OCI-M1 (cell line): ENCODE measurements at regions not wholly inside any gene's neighbourhood (a gene's known extent, or its start where the extent isn't known, plus 50 kb on each side); places are given as distances from the start of the nearest gene placed in this dataset.
"Not testable (repeated sequence)": the region's sequence is repeated elsewhere in the genome, so short reads cannot be mapped to it uniquely, and the experiment has no call there.

Source experiments
- DNase-seq: peaks from one replicate; lab custom pipeline; 2025; lab: John Stamatoyannopoulos, UW

DNA sequence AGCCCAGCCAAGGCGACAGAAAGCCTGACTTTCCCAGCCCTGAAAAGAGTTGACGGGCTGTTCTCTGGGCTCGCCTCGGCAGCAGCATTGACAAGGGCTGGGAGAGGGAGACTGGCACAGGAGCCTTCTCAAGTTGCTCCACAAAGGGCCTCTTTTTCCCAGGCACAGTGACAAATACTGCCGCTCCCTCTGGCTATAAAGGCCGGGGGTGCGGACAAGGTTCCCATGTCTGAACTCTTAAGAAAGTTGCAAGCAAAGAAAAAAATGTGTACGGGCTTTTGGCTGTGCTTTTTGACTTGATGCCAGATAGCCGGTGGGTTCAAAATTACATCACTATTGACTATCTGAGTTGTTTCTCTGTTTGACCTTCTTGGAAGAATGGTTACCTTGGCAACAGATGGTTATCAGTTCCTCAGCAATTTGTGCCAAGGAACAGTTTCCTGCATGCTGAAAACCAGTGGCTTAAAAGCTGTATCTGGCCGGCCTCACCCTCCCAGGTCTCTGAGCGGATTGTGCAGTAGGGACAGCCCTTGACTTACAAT lies 115.9 kb upstream of the EEPD1 start:
- DNase-seq, result peak; percentile 49

DNA sequence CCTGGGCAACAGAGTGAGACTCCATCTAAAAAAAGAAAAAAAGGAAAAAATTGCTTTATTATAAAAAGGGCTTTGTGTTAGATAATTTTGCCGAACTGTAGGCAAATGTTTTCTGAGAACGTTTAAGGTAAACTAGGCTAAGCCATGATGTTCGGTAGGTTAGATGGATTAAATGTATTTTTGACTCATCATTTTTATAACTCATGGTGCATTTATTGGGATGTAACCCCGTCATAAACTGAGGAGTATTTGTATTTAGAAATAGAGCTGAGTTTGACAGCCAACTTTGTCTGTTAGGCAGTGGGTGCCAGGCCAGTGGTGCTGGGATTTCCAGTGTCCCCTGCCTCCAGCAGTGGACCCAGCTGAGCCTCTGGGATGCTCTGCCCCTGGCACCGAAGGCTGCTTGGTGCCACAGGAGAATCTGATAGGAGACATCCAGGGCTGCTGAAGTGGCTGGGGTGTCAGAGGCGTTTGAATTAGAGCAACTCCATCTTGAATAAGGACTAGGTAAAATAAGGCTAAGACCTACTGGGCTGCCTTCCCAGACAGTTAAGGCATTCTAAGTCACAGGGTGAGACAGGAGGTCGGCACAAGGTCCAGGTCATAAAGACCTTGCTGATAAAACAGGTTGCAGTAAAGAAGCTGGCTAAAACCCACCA lies 114.9 kb upstream of the EEPD1 start:
- DNase-seq, result no peak

- DNase-seq, result no peak
These were observed 113.8 kb upstream of the EEPD1 start for GRCh38 chr7:36039243-36039642.

DNA sequence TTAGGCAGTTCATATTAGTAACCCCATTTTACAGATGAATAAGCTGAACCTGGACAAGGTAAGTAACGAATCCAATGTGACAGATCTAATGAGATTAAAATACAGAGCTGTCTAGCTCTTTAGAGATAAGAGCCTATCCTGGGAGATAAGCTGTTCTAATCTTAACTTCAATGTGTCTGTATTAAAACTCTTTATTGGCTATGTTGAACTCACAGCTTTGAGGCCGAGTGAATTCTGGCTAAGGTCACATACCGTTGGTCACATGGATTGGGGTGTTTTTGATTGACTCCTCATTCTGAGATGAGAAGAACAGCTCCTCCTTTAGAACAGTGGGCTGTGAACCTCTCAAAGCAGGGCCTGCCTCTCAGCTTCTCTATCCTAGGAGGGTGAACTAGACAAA lies 113.4 kb upstream of the EEPD1 start:
- no peak for DNase-seq

- DNase-seq, result no peak
These were observed 112.4 kb upstream of the EEPD1 start for GRCh38 chr7:36040679-36041078.

GRCh38 chr7:36044101-36044892 lies 108.8 kb upstream of the EEPD1 start:
- DNase-seq, result no peak

- no peak for DNase-seq
These were observed 107.7 kb upstream of the EEPD1 start for GRCh38 chr7:36045326-36045725.

GRCh38 chr7:36045830-36046341 lies 107.2 kb upstream of the EEPD1 start:
- no peak for DNase-seq

DNA sequence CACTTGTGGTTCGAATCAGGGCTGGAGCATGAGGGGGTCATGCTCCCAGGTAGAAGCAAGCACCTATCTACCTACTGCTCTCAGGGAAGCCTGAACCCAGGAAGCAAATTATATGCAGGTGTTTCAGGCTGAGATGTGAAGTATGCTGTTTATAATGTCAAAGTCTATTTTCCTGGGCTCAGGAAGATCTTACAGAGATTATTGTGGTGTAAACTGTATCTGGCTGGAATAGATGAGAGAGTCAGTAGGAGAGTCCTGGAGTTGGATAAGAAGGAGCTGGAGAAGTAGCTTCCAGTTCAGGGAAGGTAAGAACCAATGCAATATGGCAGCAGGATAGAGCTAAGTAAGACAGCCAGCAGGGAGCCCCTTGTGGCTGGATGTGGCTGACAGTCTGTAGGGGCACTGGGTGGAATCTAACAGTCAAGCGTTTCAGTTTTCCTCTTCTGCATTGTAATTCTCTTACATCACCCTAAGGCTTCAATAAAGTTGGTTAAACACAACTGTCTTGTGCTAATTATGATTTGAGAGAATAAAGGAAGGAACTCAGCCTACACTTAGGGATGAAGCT lies 105.9 kb upstream of the EEPD1 start:
- DNase-seq, result peak; percentile 8

- DNase-seq, result no peak
These were observed 104.7 kb upstream of the EEPD1 start for GRCh38 chr7:36048141-36048901.

GRCh38 chr7:36048902-36049240 lies 104.2 kb upstream of the EEPD1 start:
- DNase-seq, result no peak

DNA sequence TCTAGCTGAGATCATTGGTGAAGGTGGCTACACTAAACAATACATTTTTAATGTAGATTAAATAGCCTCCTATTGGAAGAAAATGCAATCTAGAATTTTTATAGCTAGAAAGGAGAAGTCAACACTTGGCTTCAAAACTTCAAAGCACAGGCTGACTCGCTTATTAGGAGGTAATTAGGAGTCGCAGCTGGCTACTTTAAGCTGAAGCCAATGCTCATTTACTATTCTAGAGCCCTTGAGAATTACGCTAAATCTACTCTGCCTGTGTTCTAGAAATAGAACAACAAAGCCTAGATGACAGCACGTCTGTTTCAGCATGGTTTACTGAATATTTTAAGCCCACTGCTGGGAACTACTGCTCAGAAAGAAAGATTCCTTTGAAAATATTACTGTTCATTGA lies 101.6 kb upstream of the EEPD1 start:
- no peak for DNase-seq

- DNase-seq, result no peak
These were observed 99.5 kb upstream of the EEPD1 start for GRCh38 chr7:36053589-36053988.

DNA sequence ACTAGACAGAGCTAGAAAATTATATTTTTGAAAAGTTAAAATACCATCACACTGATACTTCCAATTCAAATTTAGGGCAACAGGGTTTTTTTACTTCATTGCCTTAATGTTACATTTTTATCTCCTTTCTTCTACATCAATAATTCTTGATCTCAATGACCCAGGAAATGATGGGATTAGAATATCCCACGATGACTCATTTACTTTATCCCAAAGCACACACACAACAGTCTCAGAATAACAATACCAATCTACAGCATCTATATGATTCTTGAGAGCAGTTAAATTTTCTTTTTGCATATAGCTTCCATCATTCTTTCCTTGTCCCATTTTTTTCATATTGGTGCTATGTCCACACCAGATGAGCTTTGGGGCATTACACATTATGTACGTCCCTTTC lies 98.4 kb upstream of the EEPD1 start:
- no peak for DNase-seq

GRCh38 chr7:36055207-36055606 lies 97.8 kb upstream of the EEPD1 start:
- no peak for DNase-seq

DNA sequence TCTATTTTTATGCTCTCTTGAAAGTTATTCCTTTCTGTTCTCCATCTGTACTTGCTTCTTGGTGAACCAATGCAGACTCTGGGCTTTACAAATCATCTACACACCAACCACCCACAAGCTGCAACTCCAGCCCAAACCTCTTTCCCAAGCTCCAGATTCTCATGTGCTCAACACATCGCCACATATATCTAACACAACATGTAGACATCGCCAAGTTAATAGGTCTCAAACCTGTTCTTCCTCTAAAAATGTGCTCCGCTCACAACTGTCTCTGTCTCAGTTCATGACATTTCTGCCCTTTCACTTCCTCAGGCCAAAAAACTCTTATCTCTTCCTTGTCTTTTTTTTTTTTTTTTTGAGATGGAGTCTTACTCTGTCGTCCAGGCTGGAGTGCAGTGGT lies 95.7 kb upstream of the EEPD1 start:
- no peak for DNase-seq

DNA sequence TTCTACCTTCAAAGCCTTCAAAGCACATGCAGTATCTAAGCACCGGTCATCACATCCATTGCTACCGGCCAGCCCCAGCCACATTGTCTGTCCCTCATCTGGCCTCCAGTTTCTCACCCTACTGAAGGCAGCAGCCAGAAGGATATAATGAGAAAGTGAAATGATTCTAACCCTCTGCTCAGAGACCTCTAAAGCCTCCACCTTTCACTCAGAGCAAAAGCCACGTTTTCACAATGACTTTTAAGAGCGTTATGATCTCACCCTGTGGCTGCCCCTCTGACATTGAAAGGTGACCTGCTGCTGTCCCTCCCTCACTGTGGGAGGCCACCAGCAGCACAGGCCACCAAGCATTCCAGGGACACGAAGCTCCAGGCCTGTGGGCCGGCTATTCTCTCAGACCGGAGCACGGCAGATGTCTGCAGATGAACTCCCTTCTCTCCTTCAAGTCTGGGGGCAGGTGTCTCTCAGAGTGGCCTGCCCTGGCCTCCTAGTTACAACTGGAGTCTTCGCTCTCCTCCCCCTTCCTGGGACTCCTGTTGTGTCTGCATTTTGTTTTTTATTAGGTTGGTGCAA lies 94.9 kb upstream of the EEPD1 start:
- no peak for DNase-seq

GRCh38 chr7:36060388-36060787 lies 92.7 kb upstream of the EEPD1 start:
- DNase-seq, result not testable (repeated sequence)

DNA sequence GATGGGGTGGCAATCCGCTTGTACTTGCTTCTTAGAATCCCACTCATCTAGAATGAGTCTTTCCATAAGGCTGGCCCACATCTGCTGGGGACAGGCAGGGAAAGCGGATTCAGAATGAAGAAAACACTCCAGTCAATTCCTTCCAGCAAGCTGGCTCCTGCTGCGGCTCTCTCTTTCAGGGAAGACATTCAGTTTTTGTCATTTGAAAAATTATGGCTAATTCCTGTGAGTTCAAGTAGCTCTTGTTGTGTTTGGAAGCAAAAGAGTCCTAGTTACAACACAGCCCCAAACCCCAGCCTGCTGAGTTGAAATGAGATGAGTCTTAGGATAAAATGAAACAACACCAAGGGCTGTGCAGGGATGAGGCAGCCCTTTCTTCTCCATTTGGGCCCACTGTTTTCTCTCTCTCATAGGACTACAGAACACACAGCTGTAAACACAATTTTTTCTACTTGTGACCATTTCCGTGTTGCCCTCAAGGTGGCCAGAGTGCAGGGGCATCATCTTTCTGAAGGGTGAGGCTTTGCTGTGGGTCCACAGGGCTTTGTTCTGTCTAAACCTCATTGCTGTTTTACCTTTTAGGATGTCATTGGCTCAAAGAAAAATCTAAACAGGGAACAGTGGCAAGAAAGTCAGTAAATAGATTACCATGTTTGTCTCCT lies 90.8 kb upstream of the EEPD1 start:
- DNase-seq, result no peak

DNA sequence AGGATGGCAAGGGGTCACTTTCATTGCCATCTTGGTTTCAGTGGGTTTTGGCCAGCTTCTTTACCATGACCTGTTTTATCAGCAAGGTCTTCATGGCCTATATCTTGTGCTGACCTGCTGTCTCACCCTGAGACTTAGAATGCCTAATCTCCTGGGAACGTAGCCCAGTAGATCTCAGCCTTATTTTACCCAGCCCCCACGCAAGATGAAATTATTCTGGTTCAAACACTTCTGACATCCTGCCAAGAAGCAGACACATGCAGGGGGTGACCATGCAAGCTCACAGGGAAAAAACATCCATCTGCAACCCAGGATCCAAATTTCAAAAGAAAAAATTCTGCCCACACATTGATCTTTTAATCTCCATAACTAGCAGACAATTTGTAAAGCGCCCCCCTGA lies 88.4 kb upstream of the EEPD1 start:
- no peak for DNase-seq

DNA sequence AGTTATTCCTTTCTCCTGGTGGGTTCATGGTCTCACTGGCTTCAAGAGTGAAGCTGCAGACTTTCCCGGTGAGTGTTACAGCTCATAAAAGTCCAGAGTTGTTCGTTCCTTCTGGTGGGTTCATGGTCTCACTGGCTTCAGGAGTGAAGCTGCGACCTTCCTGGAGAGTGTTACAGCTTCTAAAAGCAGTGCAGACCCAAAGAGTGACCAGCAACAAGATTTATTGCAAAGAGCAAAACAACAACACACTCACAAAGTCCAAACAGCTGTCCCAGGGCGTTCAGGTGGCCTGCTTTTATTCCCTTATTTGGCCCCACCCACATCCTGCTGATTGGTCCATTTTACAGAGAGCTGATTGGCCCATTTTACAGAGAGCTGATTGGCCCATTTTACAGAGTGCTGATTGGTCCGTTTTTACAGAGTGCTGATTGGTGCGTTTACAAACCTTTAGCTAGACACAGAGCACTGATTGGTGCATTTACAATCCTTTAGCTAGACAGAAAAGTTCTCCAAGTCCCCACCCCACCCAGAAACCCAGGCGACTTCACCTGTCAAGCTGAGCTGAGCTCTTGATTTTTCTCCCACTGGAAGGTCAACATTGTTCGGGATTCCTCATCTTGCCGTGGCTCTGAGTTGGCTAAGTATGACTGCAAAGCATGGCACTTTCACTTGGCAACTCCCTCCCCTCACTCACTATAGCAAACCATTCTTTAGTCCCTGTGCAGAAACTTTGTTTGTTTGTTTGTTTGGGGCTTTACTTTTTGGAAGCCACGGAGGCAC lies 87.3 kb upstream of the EEPD1 start:
- not testable (repeated sequence) for DNase-seq
